ENCODE measurements at regions not wholly inside any gene's neighbourhood (a gene's known extent, or its start where the extent isn't known, plus 50 kb on each side); places are given as distances from the start of the nearest gene placed in this dataset.

GRCh38 chr14:95006051-95006450 lies 151.3 kb downstream of the DICER1 start:
- TF ChIP-seq, protein P1, sequence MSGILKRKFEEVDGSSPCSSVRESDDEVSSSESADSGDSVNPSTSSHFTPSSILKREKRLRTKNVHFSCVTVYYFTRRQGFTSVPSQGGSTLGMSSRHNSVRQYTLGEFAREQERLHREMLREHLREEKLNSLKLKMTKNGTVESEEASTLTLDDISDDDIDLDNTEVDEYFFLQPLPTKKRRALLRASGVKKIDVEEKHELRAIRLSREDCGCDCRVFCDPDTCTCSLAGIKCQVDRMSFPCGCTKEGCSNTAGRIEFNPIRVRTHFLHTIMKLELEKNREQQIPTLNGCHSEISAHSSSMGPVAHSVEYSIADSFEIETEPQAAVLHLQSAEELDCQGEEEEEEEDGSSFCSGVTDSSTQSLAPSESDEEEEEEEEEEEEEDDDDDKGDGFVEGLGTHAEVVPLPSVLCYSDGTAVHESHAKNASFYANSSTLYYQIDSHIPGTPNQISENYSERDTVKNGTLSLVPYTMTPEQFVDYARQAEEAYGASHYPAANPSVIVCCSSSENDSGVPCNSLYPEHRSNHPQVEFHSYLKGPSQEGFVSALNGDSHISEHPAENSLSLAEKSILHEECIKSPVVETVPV (CRISPR knock-in tag; IDR thresholded peaks at IDR 0.05), result no peak
- TF ChIP-seq ZFP30 (CRISPR knock-in tag; IDR thresholded peaks at IDR 0.05), result no peak
